ENCODE measurements at regions not wholly inside any gene's neighbourhood (a gene's known extent, or its start where the extent isn't known, plus 50 kb on each side); places are given as distances from the start of the nearest gene placed in this dataset.
"Not testable (repeated sequence)": the region's sequence is repeated elsewhere in the genome, so short reads cannot be mapped to it uniquely, and the experiment has no call there.

- no peak for TF ChIP-seq POLR2A (IDR thresholded peaks at IDR 0.05)
- TF ChIP-seq CTCF (IDR thresholded peaks at IDR 0.05): no peak
- intact Hi-C loops (cut with DNase I; ENCODE audit: low total_unique reads): no loop called here
- H3K9me3 ChIP-seq: no peaks in the 10 kb centered on the region
- H3K4me3 ChIP-seq: no peak overlapping the region
- H3K27ac ChIP-seq: no peak overlapping the region
- H3K27me3 ChIP-seq: no peaks in the 10 kb centered on the region
- H3K36me3 ChIP-seq: no peaks in the 10 kb centered on the region
- H3K4me1 ChIP-seq: no peaks in the 10 kb centered on the region
- DNase-seq: no peak
Observed at GRCh38 chr5:115695310-115695880, 69.6 kb upstream of the TMED7 start.

DNA sequence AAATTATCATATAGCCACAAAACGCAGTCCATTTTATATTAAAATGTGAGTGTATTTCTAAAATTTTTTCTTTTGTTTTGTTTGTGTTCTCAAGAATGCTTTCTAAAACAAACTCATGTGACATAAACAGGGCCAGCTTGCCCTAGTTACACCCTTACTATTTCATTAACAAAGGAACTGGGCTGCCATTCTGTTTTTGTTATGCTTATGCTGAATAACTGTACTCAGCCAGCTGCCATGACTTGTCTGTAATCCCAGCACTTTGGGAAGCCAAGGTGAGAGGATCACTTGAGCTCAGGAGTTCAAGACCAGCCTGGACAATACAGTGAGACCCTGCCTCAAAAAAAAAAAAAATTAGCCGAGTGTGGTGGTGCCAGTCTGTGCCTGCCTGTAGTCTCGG is 66.0 kb upstream of the TMED7 start:
- intact Hi-C loops (cut with DNase I; ENCODE audit: low total_unique reads); H3K27ac ChIP-seq; H3K4me1 ChIP-seq; DNase-seq; H3K4me3 ChIP-seq; H3K36me3 ChIP-seq; H3K27me3 ChIP-seq; H3K9me3 ChIP-seq: not testable (repeated sequence)

DNA sequence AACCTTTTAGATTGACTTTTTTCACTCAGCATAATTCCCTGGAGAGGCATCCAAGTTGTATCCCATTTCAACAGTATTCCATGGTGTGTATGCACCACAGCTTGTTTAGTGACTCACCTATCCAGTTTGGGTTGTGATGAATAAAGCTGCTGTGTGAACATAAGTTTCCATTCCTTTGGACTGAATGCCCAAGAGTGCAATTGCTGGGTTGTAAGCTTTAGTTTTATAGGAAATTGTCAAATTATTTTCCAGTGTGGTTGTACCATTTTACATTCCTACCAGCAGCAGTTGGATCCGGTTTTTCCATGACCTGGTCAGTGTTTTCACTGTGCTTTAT is 60.9 kb upstream of the TMED7 start:
- no peak overlapping the region for H3K4me3 ChIP-seq
- no peaks in the 10 kb centered on the region for H3K4me1 ChIP-seq
- intact Hi-C loops (cut with DNase I; ENCODE audit: low total_unique reads): no loop called here
- H3K27ac ChIP-seq: no peak overlapping the region
- TF ChIP-seq POLR2A (IDR thresholded peaks at IDR 0.05) (no peak), CTCF (IDR thresholded peaks at IDR 0.05) (no peak)
- H3K36me3 ChIP-seq: no peaks in the 10 kb centered on the region
- no peak for DNase-seq
- no peaks in the 10 kb centered on the region for H3K9me3 ChIP-seq
- no peaks in the 10 kb centered on the region for H3K27me3 ChIP-seq

DNA sequence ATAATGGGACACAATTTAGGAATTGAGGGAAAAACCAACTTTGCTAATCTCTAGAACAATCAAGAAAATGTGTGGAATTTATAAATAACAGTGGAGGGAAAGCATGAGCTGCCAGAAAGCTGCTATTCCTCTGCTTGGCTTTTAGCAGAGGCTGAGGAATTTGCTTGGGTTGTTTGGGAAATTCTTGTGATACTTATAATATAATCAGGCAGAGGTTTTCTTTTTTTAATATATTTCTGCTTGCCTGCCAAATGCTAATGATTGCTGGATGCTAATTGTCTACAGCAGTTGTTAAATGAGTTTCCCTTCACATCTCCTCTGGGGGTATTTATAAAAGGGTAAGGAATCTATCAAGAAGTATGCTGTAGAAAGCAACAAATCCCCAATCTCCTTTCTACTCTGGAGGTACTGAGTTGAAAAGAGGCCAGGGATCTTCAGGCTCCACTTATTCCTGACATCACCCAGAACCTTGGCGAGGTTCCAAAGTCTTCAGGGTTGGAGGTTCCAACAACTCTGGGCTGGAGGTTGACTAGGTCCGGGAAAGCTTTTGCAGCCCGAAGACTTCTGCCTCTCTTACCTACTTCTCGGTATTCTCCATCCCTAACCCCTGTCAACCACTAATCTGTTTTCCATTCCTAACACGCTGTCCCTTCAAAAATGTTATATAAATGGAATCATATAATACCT is 60.4 kb upstream of the TMED7 start:
- Histone ChIP-seq H3K9me3 (no peaks in the 10 kb centered on the region), H3K4me3 (no peak overlapping the region), H3K4me1 (no peaks in the 10 kb centered on the region), H3K36me3 (no peaks in the 10 kb centered on the region), H3K27ac (no peak overlapping the region), H3K27me3 (no peaks in the 10 kb centered on the region)
- peak in 1 of 2 donors; percentile 17 for DNase-seq
- no peak for TF ChIP-seq POLR2A (IDR thresholded peaks at IDR 0.05)
- no peak for TF ChIP-seq CTCF (IDR thresholded peaks at IDR 0.05)
- intact Hi-C loops (cut with DNase I; ENCODE audit: low total_unique reads): no loop called here

- H3K36me3 ChIP-seq: no peaks in the 10 kb centered on the region
- H3K27ac ChIP-seq: no peak overlapping the region
- intact Hi-C loops (cut with DNase I; ENCODE audit: low total_unique reads): no loop called here
- TF ChIP-seq POLR2A (IDR thresholded peaks at IDR 0.05) (no peak), CTCF (IDR thresholded peaks at IDR 0.05) (no peak)
- no peaks in the 10 kb centered on the region for H3K27me3 ChIP-seq
- H3K9me3 ChIP-seq: no peaks in the 10 kb centered on the region
- no peaks in the 10 kb centered on the region for H3K4me1 ChIP-seq
- DNase-seq: no peak
- H3K4me3 ChIP-seq: no peak overlapping the region
Observed at GRCh38 chr5:115685490-115685889, 59.7 kb upstream of the TMED7 start.

Data from uterus (tissue), 3 donors.